Epithelial cell of esophagus (primary cell): ENCODE measurements at regions not wholly inside any gene's neighbourhood (a gene's known extent, or its start where the extent isn't known, plus 50 kb on each side); places are given as distances from the start of the nearest gene placed in this dataset.
A peak's percentile ranks its signal among the peaks of the same experiment; 100 is the strongest.
"Not testable (repeated sequence)": the region's sequence is repeated elsewhere in the genome, so short reads cannot be mapped to it uniquely, and the experiment has no call there.

ENCODE experiments used
- DNase-seq: peaks from one replicate; pipeline ENCODE4 v3.0.0; 2010; ENCODE audit warnings: low read depth
- H3K4me3 ChIP-seq: 2 replicates; pipeline ENCODE4 v1.5.1; 2011; ENCODE audit warnings: mild to moderate bottlenecking, low read length, control low read depth
- CTCF ChIP-seq: IDR thresholded peaks from 2 replicates; pipeline ENCODE4 v1.5.1; 2011; ENCODE audit warnings: low read depth, mild to moderate bottlenecking, low read length, control low read depth, inconsistent platforms; ENCODE audit not compliant: insufficient read depth; ENCODE audit errors: missing control alignments

GRCh38 chr15:95196176-95196915 lies 965.0 kb downstream of the MCTP2 start:
- DNase-seq = peak; percentile 18
- no peak for TF ChIP-seq CTCF
- peak overlapping the region; percentile 38 for H3K4me3 ChIP-seq

- DNase-seq = peak; percentile 54
- H3K4me3 ChIP-seq = no peak overlapping the region
- no peak for TF ChIP-seq CTCF
These were observed 971.4 kb downstream of the MCTP2 start for GRCh38 chr15:95202569-95203349.

GRCh38 chr15:95205077-95205476 lies 973.7 kb downstream of the MCTP2 start:
- no peak overlapping the region for H3K4me3 ChIP-seq
- no peak for TF ChIP-seq CTCF
- DNase-seq = peak; percentile 70

GRCh38 chr15:95205830-95206229 lies 974.5 kb downstream of the MCTP2 start:
- H3K4me3 ChIP-seq, DNase-seq: not testable (repeated sequence)

GRCh38 chr15:95208071-95208470 lies 976.7 kb downstream of the MCTP2 start:
- no peak overlapping the region for H3K4me3 ChIP-seq
- DNase-seq = no peak
- TF ChIP-seq CTCF = no peak

- TF ChIP-seq CTCF = no peak
- H3K4me3 ChIP-seq = no peak overlapping the region
- peak; percentile 27 for DNase-seq
These were observed 977.6 kb downstream of the MCTP2 start for GRCh38 chr15:95208988-95209387.

- no peak for DNase-seq
These were observed 979.1 kb downstream of the MCTP2 start for GRCh38 chr15:95210436-95210981.

More at GRCh38 chr15:95210436-95210981, 979.1 kb downstream of the MCTP2 start:
- no peak for TF ChIP-seq CTCF
- H3K4me3 ChIP-seq = no peak overlapping the region
